GM21529 (cell line): ENCODE measurements at regions not wholly inside any gene's neighbourhood (a gene's known extent, or its start where the extent isn't known, plus 50 kb on each side); places are given as distances from the start of the nearest gene placed in this dataset.
"Not testable (repeated sequence)": the region's sequence is repeated elsewhere in the genome, so short reads cannot be mapped to it uniquely, and the experiment has no call there.

Source experiments
- ATAC-seq: cut with Tn5 transposase; IDR thresholded peaks from one replicate; pipeline ENCODE4 v1.9.1; 2021; ENCODE audit not compliant: unreplicated experiment

DNA sequence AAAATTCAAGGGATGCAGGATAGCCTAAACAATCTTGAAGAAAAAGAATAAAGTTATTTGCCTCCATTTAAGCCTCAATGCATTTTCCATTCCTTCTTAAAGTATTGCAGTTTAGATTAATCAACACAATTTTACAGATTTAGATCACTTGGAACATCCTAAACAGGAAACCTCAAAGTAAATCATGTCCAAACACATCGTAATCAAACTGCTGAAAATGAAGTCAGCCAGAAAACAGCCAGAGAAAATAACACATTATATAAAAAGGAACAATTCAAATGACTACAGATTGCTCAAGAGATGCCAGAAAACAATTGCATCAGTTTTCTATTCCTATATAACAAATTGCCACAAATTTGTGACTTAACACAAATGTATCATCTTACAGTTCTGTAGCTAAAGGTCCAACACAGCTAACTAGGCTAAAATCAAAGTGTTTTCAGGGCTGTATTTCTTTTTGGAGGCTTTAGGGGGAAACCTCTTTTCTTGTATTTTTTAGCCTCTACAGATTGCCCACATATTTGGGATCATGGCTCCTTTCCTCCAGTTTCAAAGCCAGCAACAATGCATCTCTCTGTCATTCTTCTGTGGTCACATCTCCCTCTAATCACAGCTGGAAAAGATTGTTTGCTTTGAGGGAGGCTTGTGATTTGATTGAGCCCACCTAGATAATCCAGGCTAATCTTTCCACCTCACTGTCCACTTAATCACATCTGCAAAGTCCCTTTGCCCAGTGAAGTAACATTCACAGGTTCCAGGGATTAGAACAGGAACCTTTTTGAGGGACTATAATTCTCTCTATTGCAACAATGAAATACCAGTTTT lies 543.3 kb upstream of the UBE2E2 start:
- no peak for ATAC-seq

DNA sequence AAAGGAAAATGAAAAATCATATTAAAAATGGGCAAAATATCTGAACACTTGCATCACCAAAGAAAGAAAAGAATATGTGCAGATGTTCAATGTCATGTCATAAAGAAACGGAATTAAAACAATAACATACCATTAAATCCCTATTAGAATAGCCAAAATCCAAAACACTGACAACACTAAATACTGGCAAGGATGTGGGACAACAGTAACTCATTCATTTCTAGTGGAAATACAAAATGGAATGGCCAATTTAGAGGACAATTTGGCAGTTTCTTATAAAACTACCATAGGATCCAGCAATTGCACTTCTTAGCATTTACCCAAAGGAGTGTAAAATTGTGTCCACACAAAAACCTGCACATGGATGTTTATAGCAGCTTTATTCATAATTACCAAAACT lies 542.5 kb upstream of the UBE2E2 start:
- no peak for ATAC-seq

DNA sequence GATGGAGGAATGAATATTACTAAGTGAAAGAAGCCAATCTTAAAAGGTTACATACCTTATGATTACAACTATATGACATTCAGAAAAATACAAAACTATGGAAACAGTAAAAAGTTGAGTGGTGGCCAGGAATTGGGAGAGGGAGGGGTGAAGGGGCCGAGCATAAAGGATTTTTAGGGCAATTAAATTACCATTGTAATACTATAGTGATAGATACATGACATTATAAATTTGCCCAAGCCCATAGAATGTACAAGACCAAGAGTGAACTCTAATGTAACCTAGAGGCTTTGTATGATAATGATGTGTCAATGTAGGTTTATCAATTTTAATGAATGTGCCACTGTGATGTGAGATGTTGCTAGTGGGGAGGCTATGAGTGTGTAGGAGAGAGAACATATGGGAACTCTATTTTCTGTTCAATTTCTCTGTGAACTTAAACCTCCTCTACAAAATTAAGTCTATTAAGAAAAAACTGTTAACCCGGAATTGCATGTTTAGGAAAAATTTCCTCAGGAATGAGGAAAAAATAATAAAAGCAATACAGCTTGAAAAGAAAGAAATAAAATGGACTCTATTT lies 541.9 kb upstream of the UBE2E2 start:
- ATAC-seq: no peak

DNA sequence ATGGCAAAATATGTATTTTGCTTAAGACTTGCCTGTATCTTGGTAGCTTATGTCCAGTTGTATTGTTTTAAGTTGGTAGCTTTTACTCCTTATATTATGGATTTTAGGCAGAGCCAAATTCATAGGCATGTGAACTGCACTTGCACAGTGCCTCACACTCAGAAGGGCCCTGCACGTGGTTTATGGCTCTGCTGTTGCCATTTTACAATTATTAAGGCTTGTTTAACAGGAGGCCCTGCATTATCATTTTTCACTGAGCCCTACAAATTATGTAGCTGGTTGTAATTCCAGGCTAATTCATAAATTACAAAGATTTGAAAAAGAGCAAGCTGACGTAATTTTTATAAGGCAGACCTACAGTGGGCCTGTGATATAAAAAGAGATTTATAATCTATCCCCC lies 537.6 kb upstream of the UBE2E2 start:
- no peak for ATAC-seq

DNA sequence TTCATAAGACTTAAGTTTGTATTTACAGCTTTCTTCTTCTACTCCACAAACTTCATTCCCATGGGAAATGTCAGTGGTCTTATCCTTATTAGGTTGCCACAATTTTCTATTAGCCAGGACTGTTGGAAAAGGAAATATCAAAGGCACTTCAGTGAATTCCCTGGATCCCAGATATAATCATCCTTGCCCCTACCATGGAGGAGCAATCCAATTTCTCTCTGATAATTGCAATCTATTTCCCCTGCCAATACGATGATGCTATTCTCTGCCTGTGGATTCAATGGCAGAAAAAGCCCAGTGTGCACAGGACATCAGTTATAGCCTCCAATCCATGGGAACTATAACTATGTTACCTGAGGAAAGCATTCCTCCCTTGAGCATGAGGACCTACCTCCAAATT lies 536.4 kb upstream of the UBE2E2 start:
- ATAC-seq: no peak

DNA sequence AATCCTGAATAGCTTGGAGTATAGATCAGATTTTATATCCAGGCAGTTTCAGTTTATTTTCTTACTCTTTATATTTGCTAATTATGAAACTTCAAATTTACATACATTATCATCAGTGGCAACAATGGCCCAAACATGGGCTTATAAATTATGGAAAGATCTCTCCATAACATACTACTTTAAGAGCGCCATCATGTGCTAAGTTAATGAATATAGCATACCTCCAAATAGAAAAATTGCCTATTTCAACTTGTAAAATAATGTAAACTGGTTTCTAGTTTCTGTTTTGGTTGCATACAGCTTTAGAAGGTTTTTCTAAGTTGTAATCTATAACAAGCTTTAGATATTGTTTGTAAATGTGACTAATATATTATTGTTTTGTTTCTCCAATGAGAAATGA lies 531.3 kb upstream of the UBE2E2 start:
- ATAC-seq: no peak

DNA sequence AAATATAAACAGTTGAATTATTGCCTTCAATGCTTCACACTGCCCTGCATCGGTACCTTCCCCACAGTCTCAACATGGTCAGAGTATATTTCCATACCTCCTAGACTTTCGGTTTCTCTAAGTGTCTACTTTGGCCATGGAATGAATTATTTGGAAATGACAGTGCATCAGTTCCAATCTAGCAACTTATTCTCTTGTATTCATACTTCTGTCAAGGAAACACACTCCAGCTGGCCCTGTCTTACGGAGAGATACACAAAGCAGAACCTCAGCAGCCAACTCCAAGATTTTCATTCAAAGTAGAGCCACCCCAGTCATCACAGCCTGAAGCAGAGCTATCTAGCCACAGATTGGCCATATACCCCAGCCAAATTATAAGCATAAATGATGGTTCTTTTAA lies 518.4 kb upstream of the UBE2E2 start:
- no peak for ATAC-seq

DNA sequence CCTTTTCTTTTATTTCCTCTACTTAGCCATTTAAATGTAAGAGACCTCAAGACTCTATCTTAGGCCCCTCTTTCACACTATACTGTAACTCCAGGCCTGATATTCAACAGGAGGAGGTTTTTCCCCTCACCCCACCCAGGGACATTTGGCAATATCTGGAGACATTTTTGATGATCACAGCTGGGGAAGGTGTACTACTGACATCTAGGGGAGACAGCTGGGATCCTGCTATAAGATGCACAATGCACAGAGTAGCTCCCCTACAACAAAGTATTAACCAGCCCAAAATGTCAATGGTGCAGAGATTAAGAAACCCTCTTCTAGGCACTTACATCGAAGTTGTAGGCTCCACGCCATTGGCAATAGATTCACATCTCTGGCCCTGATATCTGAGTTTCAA lies 517.5 kb upstream of the UBE2E2 start:
- no peak for ATAC-seq

DNA sequence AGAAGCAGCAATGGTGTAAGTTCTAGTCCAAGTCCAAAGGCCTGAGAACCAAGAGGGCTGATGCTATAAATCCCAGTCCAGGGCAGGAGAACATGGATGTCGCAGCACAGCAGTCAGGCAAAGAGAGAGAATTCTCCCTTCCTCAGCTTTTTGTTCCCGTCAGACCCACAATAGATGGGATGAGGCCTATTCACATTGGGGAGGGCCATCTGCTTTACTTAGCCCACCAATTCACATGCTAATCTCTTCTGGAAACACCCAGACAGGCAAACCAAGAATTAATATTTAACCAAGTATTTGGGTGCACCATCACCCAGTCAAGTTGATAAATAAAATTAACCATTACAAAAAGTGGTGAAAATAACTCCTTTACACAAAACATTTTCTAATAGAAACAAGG lies 511.7 kb upstream of the UBE2E2 start:
- ATAC-seq: no peak

DNA sequence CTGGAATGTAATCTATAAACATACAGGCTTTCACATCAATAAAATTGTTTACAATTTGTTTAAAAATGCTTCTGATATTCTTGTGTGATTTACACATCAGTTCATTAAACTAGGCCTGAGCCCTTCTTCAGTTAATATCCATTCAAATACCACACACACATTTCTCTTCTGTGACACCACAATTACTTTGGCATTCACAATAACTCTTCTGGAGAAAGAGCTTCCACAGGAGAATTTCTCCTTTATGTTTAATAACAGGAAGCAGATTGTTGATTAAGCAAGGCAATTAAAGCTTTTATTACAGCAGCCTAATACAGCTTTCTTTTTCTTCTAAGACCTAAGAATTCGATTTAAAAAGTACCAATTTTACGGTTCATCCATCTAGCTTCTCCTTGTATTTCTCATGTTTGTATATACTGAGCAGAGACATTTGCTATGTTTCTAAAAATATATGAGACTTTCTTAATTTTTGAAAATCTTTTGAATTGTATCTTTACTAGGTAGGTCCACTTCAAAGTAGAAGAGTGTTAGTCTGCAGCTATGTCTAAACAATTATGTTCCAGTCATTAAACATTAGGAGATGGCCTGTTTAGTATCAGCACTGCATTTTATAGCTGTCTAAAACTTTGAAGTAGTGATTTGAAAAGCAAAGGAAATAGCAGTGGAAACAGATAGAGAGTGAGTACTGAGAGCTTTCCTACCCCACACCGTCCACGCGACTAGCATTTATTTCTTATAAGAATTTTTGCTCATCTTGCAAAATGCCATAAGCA lies 511.1 kb upstream of the UBE2E2 start:
- ATAC-seq: no peak

DNA sequence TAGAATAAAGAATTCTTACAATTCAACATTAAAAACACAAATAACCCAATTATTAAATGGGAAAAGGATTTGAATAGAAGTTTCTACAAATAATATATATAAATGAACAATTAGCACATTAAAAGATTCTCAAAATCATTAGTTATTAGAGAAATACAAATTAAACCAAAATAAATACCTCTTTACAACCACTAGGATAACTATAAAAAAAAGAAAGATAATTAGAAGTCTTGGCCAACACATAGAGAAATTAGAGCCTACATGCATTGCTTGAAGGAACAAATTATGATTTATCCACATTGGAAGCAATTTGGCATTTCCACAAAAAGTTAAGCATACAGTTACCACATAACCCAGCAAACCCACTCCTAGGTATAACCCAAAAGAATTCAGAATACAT lies 502.3 kb upstream of the UBE2E2 start:
- ATAC-seq: no peak

DNA sequence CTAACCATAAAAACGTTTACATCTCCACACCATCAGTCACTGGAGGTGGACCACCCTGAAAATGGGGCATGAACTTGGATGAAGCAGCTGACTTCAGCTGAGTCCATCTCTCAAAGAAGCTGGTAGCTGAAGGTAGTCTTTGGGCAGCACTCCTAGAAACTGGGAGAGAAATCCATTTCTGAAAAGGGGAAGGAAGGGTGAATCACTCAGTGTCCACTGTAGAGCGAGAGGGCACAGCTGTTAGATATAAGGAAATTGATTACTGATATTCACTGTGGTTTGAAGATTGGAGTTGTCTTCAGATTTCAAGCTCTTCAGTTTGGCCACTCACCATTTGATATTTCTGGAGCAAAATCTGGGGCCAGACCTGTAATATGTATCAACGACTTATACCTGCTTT lies 499.0 kb upstream of the UBE2E2 start:
- no peak for ATAC-seq

DNA sequence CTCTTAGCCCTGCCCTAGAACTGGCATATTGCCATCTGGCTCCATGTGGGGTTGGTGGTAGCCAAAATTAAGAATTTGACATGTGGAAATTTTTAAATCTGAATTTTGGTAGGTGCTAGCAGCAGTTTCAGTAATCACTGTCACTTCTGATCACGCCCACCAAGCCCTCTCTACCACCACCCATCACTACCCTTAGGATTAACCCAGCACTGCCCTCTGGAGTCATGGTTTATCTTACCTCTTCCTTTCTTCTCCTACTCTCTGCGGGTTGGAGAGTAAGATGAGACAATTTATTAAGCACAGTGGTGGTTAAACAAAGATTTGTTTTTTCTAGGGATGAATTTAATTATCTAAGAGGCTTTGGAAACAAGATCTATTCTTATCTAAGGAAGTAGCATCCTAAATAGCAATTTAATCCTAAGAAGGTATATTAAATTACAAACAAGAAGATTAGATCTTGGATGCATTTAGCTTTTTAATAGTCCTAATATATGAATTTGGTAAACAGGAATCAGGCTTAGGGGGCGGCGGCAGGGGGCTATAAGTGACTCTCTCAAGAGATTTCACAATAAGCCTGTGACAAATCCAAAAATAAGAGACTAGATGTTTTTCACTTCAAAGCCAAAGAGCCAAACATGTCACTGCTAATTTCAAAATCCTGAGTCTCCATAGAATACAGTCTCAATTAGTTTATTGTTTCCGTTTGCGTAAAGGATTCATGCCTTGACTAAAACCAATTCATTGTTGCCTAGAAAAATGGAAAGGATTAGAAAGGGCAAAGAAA lies 498.4 kb upstream of the UBE2E2 start:
- ATAC-seq: no peak

DNA sequence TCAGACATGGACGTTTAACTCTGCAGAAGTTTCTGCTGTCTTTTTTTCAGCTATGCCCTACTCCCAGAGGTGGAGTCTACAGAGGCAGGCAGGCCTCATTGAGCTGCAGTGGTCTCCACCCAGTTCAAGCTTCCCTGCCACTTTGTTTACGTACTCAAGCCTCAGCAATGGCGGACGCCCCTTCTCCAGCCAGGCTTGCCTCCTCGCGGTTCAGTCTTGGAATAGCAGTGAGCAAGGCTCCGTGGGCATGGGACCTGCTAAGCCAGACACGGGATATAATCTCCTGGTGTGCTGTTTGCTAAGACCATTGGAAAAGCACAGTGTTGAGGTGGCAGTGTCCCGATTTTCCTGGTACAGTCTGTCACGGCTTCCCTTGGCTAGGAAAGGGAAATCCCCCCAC lies 496.2 kb upstream of the UBE2E2 start:
- ATAC-seq: not testable (repeated sequence)

DNA sequence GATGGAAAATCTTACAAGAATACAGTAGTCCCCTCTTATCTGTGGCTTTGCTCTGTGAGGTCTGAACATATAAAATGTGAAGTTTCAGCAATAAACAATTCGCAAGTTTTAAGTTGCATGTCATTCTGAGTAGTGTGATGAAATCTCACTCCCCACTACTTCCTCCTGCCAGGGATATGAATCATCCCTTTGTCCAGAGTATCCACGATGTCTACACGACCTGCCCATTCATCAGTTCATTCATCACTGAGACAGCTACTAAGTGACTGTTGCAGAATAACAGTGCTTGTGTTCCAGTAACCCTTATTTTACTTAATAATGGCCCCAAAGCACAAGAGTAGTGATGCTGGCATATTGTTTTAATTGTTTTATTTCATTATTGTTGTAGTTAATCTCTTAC lies 489.2 kb upstream of the UBE2E2 start:
- no peak for ATAC-seq

DNA sequence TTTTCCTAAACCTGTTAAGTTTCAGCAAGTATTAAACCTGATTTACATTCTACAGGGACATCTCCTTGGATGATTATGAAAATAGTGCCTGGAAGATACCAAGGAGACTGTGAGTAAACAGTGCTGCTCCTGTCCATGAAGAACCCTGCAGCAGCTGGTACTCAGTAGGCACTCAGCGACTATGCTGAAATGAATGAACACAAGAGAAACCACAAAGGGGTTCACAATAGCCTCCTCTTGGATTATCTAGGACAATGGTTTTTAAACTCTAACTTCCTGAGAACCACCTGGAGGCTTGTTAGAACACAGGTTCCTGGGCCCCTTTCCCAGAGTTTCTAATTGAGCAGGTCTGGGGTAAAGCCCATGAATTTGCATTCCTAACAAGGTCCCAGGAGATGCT lies 488.4 kb upstream of the UBE2E2 start:
- no peak for ATAC-seq

DNA sequence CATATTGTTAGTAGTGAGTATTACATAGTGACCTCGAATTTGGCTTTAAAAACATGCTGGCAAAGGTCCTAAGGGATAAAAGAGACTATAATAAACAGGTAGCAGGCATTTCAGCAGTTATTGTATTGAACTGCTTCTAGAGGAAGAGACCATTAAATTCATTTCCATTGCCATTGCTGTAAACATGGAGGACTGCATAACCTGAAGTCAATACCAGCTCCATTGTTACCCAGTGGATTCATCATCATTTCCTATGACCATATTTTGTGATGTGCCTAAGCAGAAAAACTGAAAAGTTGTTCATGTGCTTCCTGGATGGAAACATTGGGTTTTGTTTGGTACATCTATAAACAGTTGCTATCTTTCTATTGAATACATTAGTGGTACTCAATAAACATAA lies 482.5 kb upstream of the UBE2E2 start:
- ATAC-seq: no peak

DNA sequence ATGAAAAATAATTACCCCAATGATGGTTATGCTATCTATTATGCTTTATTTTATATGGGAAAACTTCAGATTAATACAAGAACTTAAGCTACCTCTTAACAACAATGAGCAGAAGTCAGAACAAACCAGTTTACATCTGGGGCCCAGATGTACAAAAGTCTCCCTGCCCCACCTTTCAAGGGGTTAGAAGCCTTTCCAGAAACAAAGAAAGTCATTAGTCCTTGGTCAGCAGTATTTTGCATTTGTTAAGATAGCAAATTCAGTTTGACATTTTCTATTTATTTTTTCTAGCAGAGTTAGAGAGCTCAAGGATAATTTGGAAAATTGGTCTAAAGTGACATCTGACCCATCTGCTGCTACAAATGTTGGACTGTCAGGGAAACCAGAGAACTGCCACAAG lies 478.7 kb upstream of the UBE2E2 start:
- ATAC-seq: no peak

DNA sequence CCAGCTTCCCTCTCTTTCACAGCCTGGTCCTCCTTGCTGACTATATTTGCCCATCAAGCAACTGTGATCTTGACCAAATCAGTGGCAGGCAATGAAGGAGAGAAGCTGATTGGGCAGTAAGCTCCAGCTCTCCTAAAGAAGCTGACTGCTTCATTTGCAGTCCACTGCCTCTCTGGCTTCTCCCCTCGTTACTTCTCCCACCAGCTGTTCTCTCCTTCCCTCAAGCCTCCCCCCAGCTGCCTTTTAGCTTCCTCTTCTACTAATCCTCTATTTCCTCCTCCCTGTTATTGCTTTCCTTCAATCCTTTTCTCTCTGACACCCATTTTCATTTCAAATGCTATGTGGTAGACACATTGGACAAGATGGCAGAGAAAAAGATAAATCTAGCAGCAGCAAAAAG lies 474.7 kb upstream of the UBE2E2 start:
- no peak for ATAC-seq

DNA sequence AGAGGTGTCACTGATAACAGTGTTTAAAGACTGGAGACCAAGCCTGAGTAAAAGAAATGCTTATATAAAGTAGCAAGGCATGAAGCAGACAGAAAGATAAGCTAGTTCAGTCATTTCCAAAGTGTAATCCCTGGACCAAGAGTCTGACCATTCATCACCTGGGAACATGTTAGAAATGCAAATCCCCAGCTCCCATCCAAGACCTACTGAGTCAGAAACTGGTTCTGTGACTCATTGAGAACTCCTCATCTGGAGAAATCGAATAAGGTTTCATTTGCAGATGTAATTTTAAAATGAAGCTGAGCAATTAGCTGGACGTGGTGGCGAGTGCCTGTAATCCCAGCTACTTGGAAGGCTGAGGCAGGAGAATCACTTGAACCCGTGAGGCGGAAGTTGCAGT lies 473.9 kb upstream of the UBE2E2 start:
- ATAC-seq: no peak

DNA sequence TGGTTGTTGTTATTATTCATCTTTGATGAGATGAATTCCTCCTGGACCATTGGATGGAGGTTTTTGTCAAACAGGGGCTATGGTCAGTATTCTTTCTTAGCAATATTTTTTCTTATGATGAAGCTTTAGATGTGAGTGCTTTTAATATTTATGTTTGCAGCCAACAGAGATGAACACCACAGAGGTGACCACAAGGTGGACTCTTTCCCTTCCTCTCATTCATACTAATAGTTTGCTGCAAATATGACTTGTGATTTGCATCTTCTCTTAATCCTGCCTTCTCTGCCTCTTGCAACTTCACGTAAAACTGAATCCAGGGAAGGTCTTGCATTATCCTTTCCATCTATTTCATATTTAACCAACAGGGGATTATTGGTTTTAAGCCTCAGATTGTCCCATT lies 473.1 kb upstream of the UBE2E2 start:
- ATAC-seq: no peak
